ENCODE measurements at regions not wholly inside any gene's neighbourhood (a gene's known extent, or its start where the extent isn't known, plus 50 kb on each side); places are given as distances from the start of the nearest gene placed in this dataset.

DNA sequence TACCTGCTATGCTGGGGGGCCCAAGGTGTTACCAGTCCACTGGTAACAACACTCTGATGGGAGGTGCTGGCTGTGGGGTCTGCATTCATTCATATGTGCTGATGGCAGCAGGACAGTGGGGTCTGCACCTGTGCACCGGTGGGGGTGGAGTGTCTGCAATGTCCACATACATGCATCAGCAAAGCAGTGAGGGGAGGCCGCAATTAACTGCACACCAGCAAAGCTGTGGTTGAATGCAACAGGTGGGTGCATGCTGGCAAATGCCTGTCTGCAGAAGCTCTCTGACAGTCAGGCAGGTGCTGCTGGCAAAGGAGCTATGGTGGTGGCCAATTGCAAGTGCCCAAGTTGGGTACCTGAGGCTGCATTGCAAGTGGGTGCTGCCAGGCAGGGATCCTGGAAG lies 426.5 kb upstream of the FMR1 start:
- TF ChIP-seq POLR2A (IDR thresholded peaks at IDR 0.05; ENCODE audit: low read length) (no peak), RFX5 (IDR thresholded peaks at IDR 0.05) (no peak)
- TF ChIP-seq, protein P1, sequence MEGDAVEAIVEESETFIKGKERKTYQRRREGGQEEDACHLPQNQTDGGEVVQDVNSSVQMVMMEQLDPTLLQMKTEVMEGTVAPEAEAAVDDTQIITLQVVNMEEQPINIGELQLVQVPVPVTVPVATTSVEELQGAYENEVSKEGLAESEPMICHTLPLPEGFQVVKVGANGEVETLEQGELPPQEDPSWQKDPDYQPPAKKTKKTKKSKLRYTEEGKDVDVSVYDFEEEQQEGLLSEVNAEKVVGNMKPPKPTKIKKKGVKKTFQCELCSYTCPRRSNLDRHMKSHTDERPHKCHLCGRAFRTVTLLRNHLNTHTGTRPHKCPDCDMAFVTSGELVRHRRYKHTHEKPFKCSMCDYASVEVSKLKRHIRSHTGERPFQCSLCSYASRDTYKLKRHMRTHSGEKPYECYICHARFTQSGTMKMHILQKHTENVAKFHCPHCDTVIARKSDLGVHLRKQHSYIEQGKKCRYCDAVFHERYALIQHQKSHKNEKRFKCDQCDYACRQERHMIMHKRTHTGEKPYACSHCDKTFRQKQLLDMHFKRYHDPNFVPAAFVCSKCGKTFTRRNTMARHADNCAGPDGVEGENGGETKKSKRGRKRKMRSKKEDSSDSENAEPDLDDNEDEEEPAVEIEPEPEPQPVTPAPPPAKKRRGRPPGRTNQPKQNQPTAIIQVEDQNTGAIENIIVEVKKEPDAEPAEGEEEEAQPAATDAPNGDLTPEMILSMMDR (IDR thresholded peaks at IDR 0.05), result no peak

Data from A549 (cell line).